C4-2B (cell line): ENCODE measurements at regions not wholly inside any gene's neighbourhood (a gene's known extent, or its start where the extent isn't known, plus 50 kb on each side); places are given as distances from the start of the nearest gene placed in this dataset.

Experiments used
- CTCF ChIP-seq: fragments of 450-650 bp; conservative IDR thresholded peaks from 2 replicates; pipeline ENCODE4 v1.5.1; 2017; ENCODE audit warnings: mild to moderate bottlenecking
- ZFX ChIP-seq: fragments of 450-650 bp; IDR thresholded peaks from 2 replicates; pipeline ENCODE4 v1.6.1; 2017

GRCh38 chr18:67308819-67309218 lies 207.7 kb downstream of the DSEL start:
- TF ChIP-seq CTCF (no peak), ZFX (no peak)
